ENCODE measurements at regions not wholly inside any gene's neighbourhood (a gene's known extent, or its start where the extent isn't known, plus 50 kb on each side); places are given as distances from the start of the nearest gene placed in this dataset.

DNA sequence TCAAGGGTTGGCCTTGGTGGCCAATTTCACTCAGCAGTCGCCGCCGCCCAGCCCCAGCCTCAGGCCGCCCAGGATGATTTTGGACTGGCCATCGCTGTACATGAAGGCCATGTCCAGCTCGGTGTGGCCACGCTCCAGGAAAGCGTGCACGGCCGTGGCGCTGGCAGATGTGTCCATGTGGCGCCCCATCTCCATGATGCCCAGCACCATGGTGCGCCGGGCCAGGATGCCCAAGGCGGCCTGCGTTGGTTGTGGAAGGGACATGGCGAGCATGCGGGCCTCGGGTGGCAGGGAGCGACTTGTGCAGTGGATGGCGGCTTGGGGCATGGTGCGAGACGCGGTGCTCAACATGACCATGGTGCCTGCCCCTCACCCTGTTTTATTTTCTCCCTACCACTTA lies 55.4 kb downstream of the ZCCHC12 start:
- TF ChIP-seq, protein P1, sequence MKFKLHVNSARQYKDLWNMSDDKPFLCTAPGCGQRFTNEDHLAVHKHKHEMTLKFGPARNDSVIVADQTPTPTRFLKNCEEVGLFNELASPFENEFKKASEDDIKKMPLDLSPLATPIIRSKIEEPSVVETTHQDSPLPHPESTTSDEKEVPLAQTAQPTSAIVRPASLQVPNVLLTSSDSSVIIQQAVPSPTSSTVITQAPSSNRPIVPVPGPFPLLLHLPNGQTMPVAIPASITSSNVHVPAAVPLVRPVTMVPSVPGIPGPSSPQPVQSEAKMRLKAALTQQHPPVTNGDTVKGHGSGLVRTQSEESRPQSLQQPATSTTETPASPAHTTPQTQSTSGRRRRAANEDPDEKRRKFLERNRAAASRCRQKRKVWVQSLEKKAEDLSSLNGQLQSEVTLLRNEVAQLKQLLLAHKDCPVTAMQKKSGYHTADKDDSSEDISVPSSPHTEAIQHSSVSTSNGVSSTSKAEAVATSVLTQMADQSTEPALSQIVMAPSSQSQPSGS (CRISPR knock-in tag; IDR thresholded peaks at IDR 0.05): no peak
- TF ChIP-seq ZNF660 (CRISPR knock-in tag; IDR thresholded peaks at IDR 0.05; ENCODE audit: borderline replicate concordance, low read depth): no peak
